RWPE2 (cell line): ENCODE measurements at regions not wholly inside any gene's neighbourhood (a gene's known extent, or its start where the extent isn't known, plus 50 kb on each side); places are given as distances from the start of the nearest gene placed in this dataset.
"Not testable (repeated sequence)": the region's sequence is repeated elsewhere in the genome, so short reads cannot be mapped to it uniquely, and the experiment has no call there.

Experiments used
- ATAC-seq: fragments of 200-7000 bp; cut with Tn5 transposase; 3 replicates; pipeline ENCODE4 v1.9.1; 2021; ENCODE audit warnings: low read depth
- DNase-seq: peaks from one replicate; pipeline ENCODE4 v3.0.0-alpha.2; 2020; ENCODE audit warnings: low spot score
- H3K27ac ChIP-seq: fragments of 450-650 bp; 2 replicates; pipeline ENCODE4 v1.5.1; 2017; ENCODE audit warnings: mild to moderate bottlenecking; ENCODE audit not compliant: poor library complexity, severe bottlenecking
- H3K27me3 ChIP-seq: fragments of 250-450 bp; sonication (Bioruptor Pico); 2 replicates; pipeline ENCODE4 v1.5.1; 2021; ENCODE audit warnings: mild to moderate bottlenecking, moderate library complexity; ENCODE audit not compliant: insufficient read depth, poor library complexity, severe bottlenecking
- H3K36me3 ChIP-seq: fragments of 250-450 bp; sonication (Bioruptor Pico); 2 replicates; pipeline ENCODE4 v1.5.1; 2020; ENCODE audit warnings: low read depth, mild to moderate bottlenecking, moderate library complexity
- H3K4me1 ChIP-seq: fragments of 250-450 bp; sonication (Bioruptor Pico); 2 replicates; pipeline ENCODE4 v1.5.1; 2021; ENCODE audit warnings: mild to moderate bottlenecking, moderate library complexity; ENCODE audit not compliant: insufficient read depth, poor library complexity, severe bottlenecking
- H3K4me3 ChIP-seq: fragments of 250-450 bp; sonication (Bioruptor Pico); 2 replicates; pipeline ENCODE4 v1.5.1; 2021; ENCODE audit warnings: mild to moderate bottlenecking, moderate library complexity; ENCODE audit not compliant: severe bottlenecking
- H3K9me3 ChIP-seq: fragments of 250-450 bp; sonication (Bioruptor Pico); 2 replicates; pipeline ENCODE4 v1.5.1; 2021; ENCODE audit warnings: mild to moderate bottlenecking, moderate library complexity; ENCODE audit not compliant: severe bottlenecking
- CTCF ChIP-seq: fragments of 450-650 bp; IDR thresholded peaks from one replicate; pipeline ENCODE4 v1.5.1; 2017; ENCODE audit warnings: mild to moderate bottlenecking, moderate library complexity; ENCODE audit not compliant: poor library complexity, severe bottlenecking

DNA sequence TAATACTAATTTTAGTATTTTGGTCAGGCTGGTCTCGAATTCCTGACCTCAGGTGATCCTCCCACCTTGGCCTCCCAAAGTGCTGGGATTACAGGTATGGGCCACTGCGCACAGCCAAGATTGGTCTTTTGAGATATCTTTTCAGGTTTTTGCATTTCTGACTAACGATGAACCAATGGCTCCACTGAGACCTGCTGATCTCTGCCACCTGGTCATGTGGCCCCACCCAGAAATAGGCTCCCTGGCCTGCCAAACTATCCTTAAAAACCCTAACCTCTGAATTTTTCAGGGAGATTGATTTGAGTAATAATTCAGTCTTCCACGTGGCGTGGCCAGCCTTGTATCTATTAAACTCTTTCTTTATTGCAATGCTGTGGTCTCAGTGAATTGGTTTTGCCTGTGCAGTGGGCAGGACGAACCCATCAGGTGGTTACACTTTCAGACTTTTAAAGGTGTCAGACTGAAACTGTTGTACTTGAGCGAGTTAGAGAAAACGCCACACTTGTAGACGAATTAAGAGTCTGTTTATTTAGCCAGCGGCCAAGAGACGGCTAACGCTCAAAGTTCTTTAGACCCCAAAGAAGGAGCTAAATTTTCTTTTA lies 85.8 kb upstream of the MSH6 start:
- Histone ChIP-seq H3K4me3 (no peak overlapping the region), H3K27me3 (no peaks in the 10 kb centered on the region), H3K4me1 (no peaks in the 10 kb centered on the region), H3K9me3 (peaks cover 2% of the 10 kb centered on the region), H3K36me3 (no peaks in the 10 kb centered on the region), H3K27ac (no peak overlapping the region)
- ATAC-seq (no peak), DNase-seq (no peak)
- TF ChIP-seq CTCF = no peak

DNA sequence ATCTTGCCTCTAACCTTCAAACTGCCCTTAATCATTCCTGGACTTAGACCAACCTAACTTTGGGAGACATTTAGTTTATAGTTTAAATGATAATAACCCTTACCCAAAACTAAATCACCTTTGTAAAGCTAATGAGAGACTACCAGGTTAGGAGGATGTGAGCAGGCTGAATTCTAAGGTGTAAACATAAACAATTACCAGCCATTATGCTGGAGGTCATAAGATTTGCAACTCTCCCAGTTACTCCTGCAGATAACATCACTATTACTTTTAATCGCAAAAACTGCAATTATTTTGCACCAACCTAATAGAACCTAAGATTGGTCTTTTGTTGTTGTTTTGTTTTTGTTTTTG lies 86.5 kb upstream of the MSH6 start:
- TF ChIP-seq CTCF = no peak
- no peaks in the 10 kb centered on the region for H3K4me1 ChIP-seq
- no peaks in the 10 kb centered on the region for H3K27me3 ChIP-seq
- no peaks in the 10 kb centered on the region for H3K36me3 ChIP-seq
- ATAC-seq (no peak), DNase-seq (no peak)
- H3K9me3 ChIP-seq = peaks cover 2% of the 10 kb centered on the region
- no peak overlapping the region for H3K4me3 ChIP-seq
- no peak overlapping the region for H3K27ac ChIP-seq

GRCh38 chr2:47695800-47696477 lies 87.0 kb upstream of the MSH6 start:
- H3K9me3 ChIP-seq = peaks cover 2% of the 10 kb centered on the region
- H3K27ac ChIP-seq = no peak overlapping the region
- DNase-seq (no peak), ATAC-seq (no peak)
- H3K4me3 ChIP-seq = no peak overlapping the region
- TF ChIP-seq CTCF = no peak
- no peaks in the 10 kb centered on the region for H3K36me3 ChIP-seq
- H3K27me3 ChIP-seq = no peaks in the 10 kb centered on the region
- H3K4me1 ChIP-seq = no peaks in the 10 kb centered on the region

- H3K36me3 ChIP-seq, DNase-seq, H3K4me1 ChIP-seq, H3K27ac ChIP-seq, H3K9me3 ChIP-seq, H3K27me3 ChIP-seq, ATAC-seq, H3K4me3 ChIP-seq: not testable (repeated sequence)
Measured at GRCh38 chr2:47694451-47694850, 88.5 kb upstream of the MSH6 start.

DNA sequence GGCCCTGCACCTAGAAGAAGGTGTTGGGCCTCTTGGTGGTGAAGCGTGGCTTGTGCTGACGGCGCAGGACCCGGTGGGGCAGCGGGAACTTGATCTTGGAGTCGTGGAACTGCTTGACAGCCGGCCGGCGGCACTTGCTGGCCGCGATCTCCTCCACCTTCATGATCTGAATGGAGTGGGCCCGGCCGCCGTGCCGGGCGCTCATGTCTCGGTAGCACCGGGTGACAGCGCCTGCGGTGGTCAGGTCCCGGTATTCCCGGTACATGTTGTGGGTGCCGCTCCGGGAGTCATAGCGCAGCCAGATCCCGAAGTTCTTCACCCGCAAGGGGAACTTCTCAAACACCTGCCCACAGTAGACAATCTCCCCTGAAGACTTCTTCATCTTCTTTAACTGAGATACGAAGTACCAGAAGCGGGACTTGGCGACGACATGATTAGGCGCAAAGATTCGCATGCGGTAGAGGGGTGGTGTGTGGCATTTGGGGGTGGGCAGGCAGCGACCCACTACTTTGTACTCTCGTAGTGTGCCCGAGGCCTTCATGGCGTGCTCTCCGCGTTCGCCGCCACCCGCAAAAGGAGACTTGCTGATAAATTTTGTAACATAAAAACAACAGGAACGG lies 92.1 kb upstream of the MSH6 start:
- not testable (repeated sequence) for H3K27me3 ChIP-seq, H3K4me1 ChIP-seq, H3K36me3 ChIP-seq, H3K4me3 ChIP-seq, DNase-seq, ATAC-seq, H3K27ac ChIP-seq, H3K9me3 ChIP-seq

DNA sequence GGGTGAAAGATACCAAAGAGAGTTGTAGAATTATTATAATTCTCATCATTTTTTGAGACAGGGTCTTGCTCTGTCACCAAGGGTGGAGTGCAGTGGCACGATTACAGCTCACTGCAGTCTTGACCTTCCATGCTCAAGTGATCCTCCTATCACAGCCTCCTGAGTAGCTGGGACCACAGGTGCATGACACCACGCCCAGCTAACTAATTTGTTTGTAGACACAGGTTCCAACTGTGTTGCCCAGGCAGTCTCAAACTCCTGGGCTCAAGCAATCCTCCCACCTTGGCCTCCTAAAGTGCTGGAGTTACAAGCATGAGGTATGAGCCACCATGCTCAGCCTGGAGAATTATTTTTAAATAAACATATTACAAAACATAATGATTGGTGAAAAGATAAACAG lies 92.8 kb upstream of the MSH6 start:
- Histone ChIP-seq H3K9me3 (no peaks in the 10 kb centered on the region), H3K27ac (no peak overlapping the region), H3K36me3 (no peaks in the 10 kb centered on the region), H3K4me3 (no peak overlapping the region), H3K4me1 (peaks cover 4% of the 10 kb centered on the region), H3K27me3 (no peaks in the 10 kb centered on the region)
- DNase-seq = no peak
- no peak for TF ChIP-seq CTCF
- ATAC-seq = no peak

- not testable (repeated sequence) for H3K9me3 ChIP-seq, DNase-seq, H3K4me3 ChIP-seq, H3K27me3 ChIP-seq, H3K4me1 ChIP-seq, ATAC-seq, H3K27ac ChIP-seq, H3K36me3 ChIP-seq
Measured at GRCh38 chr2:47689118-47689517, 93.8 kb upstream of the MSH6 start.
